ENCODE measurements at regions not wholly inside any gene's neighbourhood (a gene's known extent, or its start where the extent isn't known, plus 50 kb on each side); places are given as distances from the start of the nearest gene placed in this dataset.

DNA sequence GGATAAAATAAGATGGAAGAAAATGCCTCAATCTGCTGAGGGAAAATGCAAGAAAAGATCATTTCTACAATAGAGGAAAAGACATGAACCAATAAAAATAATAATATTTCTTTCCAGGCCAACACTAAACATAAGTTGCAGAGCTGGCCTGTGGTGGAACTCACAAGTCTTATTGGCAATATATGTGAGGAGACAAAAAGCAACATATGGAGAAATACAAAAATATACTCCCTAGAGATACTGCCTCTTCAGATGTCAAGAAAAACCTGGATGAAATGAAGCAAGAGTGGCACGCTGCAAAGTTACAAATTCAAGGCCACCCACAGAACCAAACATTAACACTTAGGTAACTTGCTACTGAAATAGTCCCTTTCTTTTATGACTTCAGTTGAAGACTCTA lies 264.9 kb upstream of the FMN2 start:
- no peaks in the 10 kb centered on the region for H3K9me1 ChIP-seq (ENCODE audit: insufficient read depth, low read length)
- H3K9me3 ChIP-seq (ENCODE audit: control insufficient read depth, insufficient read depth, low read length): no peaks in the 10 kb centered on the region; the same call in 1 of the 2 replicates
- H3K79me1 ChIP-seq (ENCODE audit: low read depth in 1 of 2, low read length in 2 of 2): no peaks in the 10 kb centered on the region
- DNase-seq (no peak), ATAC-seq (ENCODE audit: low read depth) (no peak)
- H3K4me1 ChIP-seq (ENCODE audit: control insufficient read depth, insufficient read depth, low read length): no peaks in the 10 kb centered on the region
- no peak overlapping the region for H2BK120ac ChIP-seq (ENCODE audit: low read depth, low read length)
- H3K27me3 ChIP-seq (ENCODE audit: control insufficient read depth, insufficient read depth, low read length): no peaks in the 10 kb centered on the region
- no peak overlapping the region for H2AFZ ChIP-seq (replicated peaks; ENCODE audit: low read length, poor library complexity)
- no peaks in the 10 kb centered on the region for H4K20me1 ChIP-seq (ENCODE audit: insufficient read depth, low read length)
- no peak overlapping the region for H3K27ac ChIP-seq (ENCODE audit: insufficient read depth, low read length)
- no peak overlapping the region for H4K8ac ChIP-seq (ENCODE audit: low read depth in 2 of 2, low read length in 2 of 2)
- H2BK15ac ChIP-seq (ENCODE audit: low read depth, low read length): no peak overlapping the region
- H2BK20ac ChIP-seq (ENCODE audit: low read depth, low read length): no peak overlapping the region
- no peak overlapping the region for H3K4me3 ChIP-seq (ENCODE audit: insufficient read depth, low read depth, low read length)
- no peak overlapping the region for H3K14ac ChIP-seq (replicated peaks; ENCODE audit: low read depth, low read length)
- TF ChIP-seq MAZ (IDR thresholded peaks at IDR 0.05; ENCODE audit: borderline replicate concordance, low read depth, low read length) (no peak), MAFK (IDR thresholded peaks at IDR 0.05; ENCODE audit: low read depth, low read length) (no peak), NFE2L2 (IDR thresholded peaks at IDR 0.05; ENCODE audit: low read depth, low read length) (no peak), CTCF (conservative IDR thresholded peaks at IDR 0.05; ENCODE audit: low read depth, low read length) (no peak), RFX5 (IDR thresholded peaks at IDR 0.05; ENCODE audit: low read depth, low read length) (no peak)
- no peak overlapping the region for H3K4me2 ChIP-seq (ENCODE audit: low read depth, low read length)
- intact Hi-C loops (cut with micrococcal nuclease) (no loop called here), dilution Hi-C loops (cut with HindIII; ENCODE audit: low sequenced_read_pairs, unreplicated experiment) (no loop called here), in situ Hi-C loops (cut with MboI; ENCODE audit: low sequenced_read_pairs) (no loop called here)
- no peaks in the 10 kb centered on the region for H3K36me3 ChIP-seq (ENCODE audit: control insufficient read depth, insufficient read depth, low read length)
- H3K9ac ChIP-seq (ENCODE audit: low read depth, low read length): no peak overlapping the region
- no peak overlapping the region for H4K91ac ChIP-seq (ENCODE audit: insufficient read depth, low read depth, low read length)
- H2BK5ac ChIP-seq (ENCODE audit: low read depth, low read length, poor library complexity, severe bottlenecking): no peak overlapping the region
- no peak overlapping the region for H3K18ac ChIP-seq (ENCODE audit: low read depth, low read length)
- no peak overlapping the region for H2AK9ac ChIP-seq (replicated peaks; ENCODE audit: low read depth, low read length, poor library complexity)
- no CpG with 5 or more reads among the region's 1 CpG for WGBS, 2 experiments (ENCODE audit: extremely low coverage in 2 of 2, insufficient read length in 1 of 2)
- BruUV-seq (replicated peaks): no TSS peak
- no peak overlapping the region for H3K4ac ChIP-seq (ENCODE audit: low read depth, low read length)
- ChIA-PET POLR2A (ENCODE audit: unreplicated experiment) (no interaction called here), CTCF (interaction anchor here (0.5 kb wide), 1 partner anchor 1785 kb away, joined by 4 read pairs; no protein-coding TSS in a partner anchor)
- H2AK5ac ChIP-seq (ENCODE audit: low read depth, low read length): no peak overlapping the region
- no peak overlapping the region for H4K5ac ChIP-seq (ENCODE audit: low read depth, low read length)
- no peak overlapping the region for H3K23ac ChIP-seq (ENCODE audit: low read depth, low read length)
- no peak overlapping the region for H3K56ac ChIP-seq (ENCODE audit: extremely low read depth, insufficient read depth, low read length)

All from IMR-90 (cell line).